Activated CD4-positive, alpha-beta T cell treated with anti-CD3 and anti-CD28 coated beads, Interleukin-2, amount 50 U/mL, for 48 hours (primary cell): ENCODE measurements at regions not wholly inside any gene's neighbourhood (a gene's known extent, or its start where the extent isn't known, plus 50 kb on each side); places are given as distances from the start of the nearest gene placed in this dataset.
"Not testable (repeated sequence)": the region's sequence is repeated elsewhere in the genome, so short reads cannot be mapped to it uniquely, and the experiment has no call there.

Experiments used
- DNase-seq, 2 experiments: peaks; one replicate each; pipeline ENCODE4 v3.0.0-alpha.2; 2020

DNA sequence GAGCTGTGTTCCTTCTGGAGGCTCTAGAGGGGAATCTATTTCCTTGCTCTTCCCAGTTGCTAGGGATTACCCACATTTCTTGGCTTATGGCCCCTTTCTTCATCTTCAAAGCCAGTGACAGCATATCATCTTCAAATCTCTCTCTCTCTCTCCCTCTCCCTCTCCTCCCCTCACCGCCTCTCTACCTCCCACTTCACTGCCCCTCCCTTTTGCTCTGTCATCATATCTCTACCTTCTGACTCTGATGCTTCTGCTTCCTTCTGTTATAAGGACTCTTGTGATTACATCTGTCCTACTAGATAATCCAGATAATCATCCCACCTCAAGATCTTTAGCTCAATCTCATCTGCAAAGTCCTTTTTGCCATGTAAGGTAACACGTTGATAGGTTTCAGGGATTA lies 93.1 kb upstream of the TEX13D start:
- DNase-seq: no peak

- peak; percentile 35 to 49 for DNase-seq
These were observed 92.5 kb upstream of the TEX13D start for GRCh38 chrX:124239911-124240310.

GRCh38 chrX:124240422-124240821 lies 92.0 kb upstream of the TEX13D start:
- no peak for DNase-seq

GRCh38 chrX:124242131-124242530 lies 90.3 kb upstream of the TEX13D start:
- no peak for DNase-seq

DNA sequence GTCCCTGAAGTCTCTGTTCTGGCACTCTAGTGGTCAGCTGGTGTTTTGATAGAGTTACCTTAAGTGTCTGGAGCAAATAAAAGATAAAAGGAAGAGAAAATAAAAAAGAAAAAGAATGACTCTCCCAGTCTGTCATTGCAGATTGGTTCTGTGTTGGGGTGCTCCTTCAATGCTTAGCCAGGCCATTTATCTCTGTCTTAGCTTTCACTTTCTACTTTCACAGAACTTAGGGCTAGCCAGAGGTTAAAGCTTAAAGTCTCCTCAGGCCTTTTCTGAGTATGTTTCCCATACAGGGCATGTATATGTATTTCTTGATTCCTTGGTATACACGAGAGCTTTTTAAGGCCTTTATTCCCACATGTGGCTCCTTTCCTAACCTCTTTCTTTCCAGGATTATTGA lies 83.1 kb upstream of the TEX13D start:
- DNase-seq: no peak

DNA sequence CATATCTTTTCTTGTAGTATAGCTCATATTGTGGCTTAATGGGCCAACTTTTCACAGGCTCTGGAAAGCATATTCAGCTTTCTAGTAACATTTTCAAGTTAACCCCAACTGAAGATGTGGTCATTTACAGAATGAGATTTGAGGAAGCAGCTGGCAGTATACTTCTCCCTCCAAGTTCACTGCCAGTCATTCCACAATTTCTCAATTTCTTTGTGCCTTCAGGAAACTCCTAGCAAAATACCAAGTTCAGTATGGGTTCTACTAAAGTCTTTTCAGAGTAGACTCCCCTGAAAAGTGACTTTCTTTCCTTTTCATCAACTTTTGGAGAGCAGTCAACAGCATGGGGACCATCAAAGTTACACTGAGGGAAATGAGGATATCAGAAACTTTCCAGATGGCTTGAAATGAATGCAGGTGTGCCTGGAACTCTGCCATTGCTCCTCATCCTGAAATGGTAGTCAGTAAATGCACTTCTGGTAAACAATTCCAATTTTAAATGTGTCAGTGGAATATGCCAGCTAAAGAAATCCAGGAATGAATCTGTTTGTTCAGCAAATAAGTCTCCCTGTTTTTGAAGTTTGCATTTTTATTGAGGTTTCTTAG lies 81.5 kb upstream of the TEX13D start:
- DNase-seq: no peak

DNA sequence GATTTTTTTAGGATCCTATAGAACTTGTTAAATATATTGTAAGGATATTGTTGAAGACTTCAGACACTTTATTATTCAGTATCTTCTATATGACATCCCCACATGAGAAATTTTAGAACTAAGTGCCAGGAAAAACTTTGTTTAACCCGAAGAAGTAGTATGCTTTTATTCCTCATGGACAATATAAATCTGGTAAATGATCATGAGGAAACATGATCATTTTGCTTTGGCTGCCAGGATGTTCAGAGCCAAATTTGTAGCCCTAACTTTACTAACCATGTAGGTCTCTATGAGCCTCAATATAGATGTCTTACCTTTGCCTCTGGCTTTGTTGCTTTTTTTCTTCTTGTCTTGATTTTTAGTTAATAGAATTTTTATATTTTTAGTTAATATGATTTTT lies 77.8 kb upstream of the TEX13D start:
- DNase-seq: no peak

DNA sequence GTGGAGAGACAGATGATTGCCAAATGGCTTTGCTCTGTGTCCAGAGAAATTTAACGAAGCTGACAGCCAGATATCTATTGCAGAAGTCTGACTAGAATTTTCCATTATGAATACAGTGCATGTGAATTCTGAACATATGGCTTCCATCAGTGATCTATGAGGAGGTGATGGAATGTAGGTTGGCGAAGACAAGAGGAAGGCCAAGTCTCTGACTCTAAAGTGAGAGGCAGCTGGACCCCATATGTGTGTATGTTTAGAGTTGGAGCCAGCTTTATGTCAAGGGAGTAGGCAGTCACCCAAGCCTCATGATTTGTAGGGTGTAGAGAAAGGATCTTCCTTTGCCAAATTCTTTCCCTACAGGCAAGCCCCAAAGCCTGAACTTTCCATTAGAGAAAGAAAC lies 76.2 kb upstream of the TEX13D start:
- no peak for DNase-seq

DNA sequence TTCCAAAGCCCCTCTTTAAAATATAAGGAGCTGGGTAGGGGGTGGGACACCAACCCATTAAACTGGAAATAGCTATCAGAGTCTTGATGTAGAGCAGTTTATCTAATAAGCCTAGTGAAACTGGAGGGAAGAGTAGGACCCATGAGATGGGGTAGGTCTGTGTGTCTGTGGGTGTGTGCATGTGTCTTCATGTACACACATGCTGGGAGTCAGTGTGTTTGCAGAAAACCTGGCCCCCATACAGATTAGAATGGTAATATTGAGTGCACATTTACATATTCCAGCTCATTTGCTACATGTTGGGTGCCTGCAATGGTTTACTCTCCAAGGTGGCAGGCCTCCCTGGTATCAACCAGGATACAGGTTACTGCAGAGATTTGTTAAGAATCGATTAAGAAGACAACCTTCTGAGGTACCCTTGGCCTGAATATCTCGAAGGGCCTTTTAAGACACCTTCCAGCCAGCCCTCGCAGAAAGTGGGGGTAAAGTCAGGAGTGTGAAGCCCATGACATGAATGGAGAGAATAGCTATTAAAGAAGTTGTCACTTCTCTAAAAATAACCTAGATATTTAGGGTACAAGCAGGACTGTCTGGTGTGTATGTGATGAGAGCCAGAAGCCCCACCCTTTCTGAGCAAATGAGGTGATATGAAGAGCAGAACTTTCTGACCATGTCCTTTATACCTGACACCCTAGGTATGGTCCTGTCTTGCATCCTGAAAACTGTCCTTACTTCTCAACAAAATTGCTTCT lies 75.7 kb upstream of the TEX13D start:
- no peak for DNase-seq

DNA sequence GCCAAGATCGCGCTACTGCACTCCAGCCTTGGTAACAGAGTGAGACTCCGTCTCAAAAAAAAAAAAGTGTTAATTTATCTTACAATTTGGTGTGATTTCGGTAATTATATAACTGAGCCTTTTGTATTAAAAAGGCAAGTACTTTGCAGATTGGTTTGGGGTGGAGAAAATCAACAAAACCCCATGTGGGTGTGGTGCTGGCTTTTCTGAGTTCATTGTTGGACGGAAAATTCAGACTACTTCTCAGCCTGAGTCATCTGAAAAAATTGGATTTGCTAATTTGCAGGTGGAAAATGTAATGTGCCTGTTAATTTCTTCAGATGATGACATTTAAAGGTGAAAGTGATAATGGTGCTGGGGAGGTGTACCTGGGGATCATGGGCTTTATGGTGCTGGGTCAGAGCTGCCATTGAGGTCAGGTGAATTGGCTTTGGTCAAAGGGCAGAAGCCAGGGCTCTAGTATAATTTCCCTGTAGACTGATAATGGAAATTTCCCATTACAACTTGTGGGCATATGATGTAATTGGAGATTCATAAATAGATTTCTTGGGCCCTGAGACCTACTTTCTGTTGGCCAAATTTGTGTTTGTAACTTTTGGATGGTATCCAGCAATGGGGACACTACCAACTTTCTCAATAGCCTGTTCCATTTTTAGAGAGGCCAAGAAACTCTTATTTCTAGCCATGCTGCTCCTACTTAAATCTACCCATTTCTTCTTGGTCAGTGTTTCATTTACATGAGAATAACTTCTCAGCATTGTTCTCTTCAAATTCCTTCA lies 74.3 kb upstream of the TEX13D start:
- no peak for DNase-seq

- DNase-seq: no peak
These were observed 71.6 kb upstream of the TEX13D start for GRCh38 chrX:124260845-124261244.

GRCh38 chrX:124263743-124264142 lies 68.7 kb upstream of the TEX13D start:
- DNase-seq: no peak

GRCh38 chrX:124268099-124268498 lies 64.4 kb upstream of the TEX13D start:
- DNase-seq: no peak

GRCh38 chrX:124269881-124270280 lies 62.6 kb upstream of the TEX13D start:
- DNase-seq: no peak

DNA sequence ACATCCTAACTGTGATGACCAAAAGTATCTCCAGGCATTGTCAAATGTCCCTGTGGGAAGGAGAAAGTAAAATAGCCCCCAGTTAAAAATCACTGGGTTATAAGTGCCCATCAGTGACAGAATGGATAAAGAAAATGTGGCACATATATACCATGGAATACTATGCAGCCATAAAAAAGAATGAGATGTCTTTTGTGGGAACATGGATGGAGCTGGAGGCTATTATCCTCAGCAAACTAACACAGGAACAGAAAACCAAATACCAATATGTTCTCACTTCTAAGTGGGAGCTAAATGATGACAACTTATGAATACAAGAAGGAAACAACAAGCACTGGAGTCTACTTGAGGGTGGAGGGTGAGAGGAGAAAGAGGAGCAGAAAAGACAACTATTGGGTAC lies 60.9 kb upstream of the TEX13D start:
- DNase-seq: not testable (repeated sequence)

- DNase-seq: no peak
These were observed 60.0 kb upstream of the TEX13D start for GRCh38 chrX:124272370-124272982.

DNA sequence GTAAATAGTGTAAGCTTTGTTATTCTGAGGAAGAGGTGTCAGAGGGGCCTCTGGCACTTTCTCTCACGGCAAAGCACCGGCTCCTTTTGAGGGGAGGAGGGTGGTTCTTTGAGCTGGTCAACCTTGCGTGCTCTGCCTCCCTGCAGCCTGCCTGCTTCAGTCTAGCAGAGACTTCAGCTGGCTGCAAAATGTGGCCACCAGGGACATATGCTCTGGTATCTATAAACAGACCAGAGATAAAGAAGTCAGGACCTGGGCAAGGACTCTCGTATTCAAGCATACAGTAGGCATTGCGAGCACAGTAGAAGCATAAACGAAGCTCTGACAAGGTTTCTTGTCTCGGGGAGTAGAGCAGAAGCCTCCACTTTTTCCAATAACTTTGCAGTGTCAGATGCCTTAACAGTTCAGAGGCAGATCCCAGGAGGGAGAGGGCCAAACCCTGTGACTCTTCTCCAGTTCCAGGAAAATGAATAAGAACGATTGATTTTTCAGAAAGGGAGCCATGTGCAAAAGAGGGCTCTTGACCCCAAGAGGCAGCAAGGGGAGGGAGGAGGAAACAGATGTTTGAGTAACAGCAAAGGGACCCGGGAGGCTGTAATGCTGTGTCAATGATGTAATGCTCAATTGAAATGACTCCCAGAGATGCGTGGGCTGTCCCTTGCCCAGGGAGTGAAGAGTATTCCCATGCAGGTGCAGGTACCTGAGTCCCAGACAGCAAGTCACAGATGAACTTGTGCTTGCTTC lies 57.9 kb upstream of the TEX13D start:
- DNase-seq: no peak

GRCh38 chrX:124275182-124275894 lies 57.1 kb upstream of the TEX13D start:
- no peak for DNase-seq

- no peak for DNase-seq
These were observed 52.1 kb upstream of the TEX13D start for GRCh38 chrX:124280294-124280902.

DNA sequence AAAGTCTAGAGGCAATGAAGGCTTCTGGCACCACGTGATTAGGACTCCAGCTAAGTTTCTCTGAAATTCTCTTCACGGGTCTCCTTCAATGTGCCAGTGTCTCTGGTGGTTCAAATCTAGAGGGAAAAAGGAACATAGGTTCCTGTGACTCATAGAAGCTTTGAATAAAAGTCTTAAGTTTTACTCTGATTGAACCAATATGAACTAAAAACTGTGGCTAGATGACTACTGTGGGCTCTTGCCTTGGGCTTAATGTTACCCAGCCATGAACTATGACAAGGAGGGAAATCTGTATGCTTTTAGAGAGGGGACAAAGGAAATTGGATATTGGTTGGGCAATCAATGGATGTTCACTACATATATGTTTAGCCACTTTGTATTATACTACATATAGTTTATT lies 49.9 kb upstream of the TEX13D start:
- no peak for DNase-seq
